ENCODE measurements at regions not wholly inside any gene's neighbourhood (a gene's known extent, or its start where the extent isn't known, plus 50 kb on each side); places are given as distances from the start of the nearest gene placed in this dataset.
"Not testable (repeated sequence)": the region's sequence is repeated elsewhere in the genome, so short reads cannot be mapped to it uniquely, and the experiment has no call there.

GRCh38 chr3:118258850-118259249 is 775.8 kb downstream of the IGSF11 start:
- not testable (repeated sequence) for H3K79me2 ChIP-seq (ENCODE audit: control insufficient read depth, insufficient read depth, low read length); H3K4me1 ChIP-seq (ENCODE audit: control insufficient read depth, low read depth, low read length); H2BK120ac ChIP-seq (ENCODE audit: low read depth, low read length); H3K4me3 ChIP-seq (ENCODE audit: low read length); H3K23ac ChIP-seq (ENCODE audit: low read length); H3K27me3 ChIP-seq (ENCODE audit: insufficient read depth, low read length, poor library complexity); H3K27ac ChIP-seq (ENCODE audit: low read depth, low read length); H4K5ac ChIP-seq (ENCODE audit: low read length); H3K9ac ChIP-seq (ENCODE audit: low read length); H2AK5ac ChIP-seq (ENCODE audit: low read length); H2BK5ac ChIP-seq (ENCODE audit: low read length); H3K36me3 ChIP-seq (ENCODE audit: control insufficient read depth, insufficient read depth, low read length); H2BK15ac ChIP-seq (replicated peaks; ENCODE audit: low read depth); H3K18ac ChIP-seq (ENCODE audit: low read length); H4K8ac ChIP-seq (ENCODE audit: low read depth, low read length); H3K4ac ChIP-seq (ENCODE audit: low read depth, low read length); H3K56ac ChIP-seq (ENCODE audit: low read length); H3K4me2 ChIP-seq (ENCODE audit: low read length); H3K79me1 ChIP-seq (ENCODE audit: low read length)
- no CpG with 5 or more reads among the region's 1 CpG for WGBS (ENCODE audit: extremely low coverage, insufficient coverage, low lambda C conversion rate)
- peak; percentile 65 for DNase-seq

GRCh38 chr3:118262800-118263402 is 771.7 kb downstream of the IGSF11 start:
- Histone ChIP-seq H2BK120ac (ENCODE audit: low read depth, low read length) (no peak overlapping the region), H2AK5ac (ENCODE audit: low read length) (no peak overlapping the region), H2BK5ac (ENCODE audit: low read length) (no peak overlapping the region), H3K4me1 (ENCODE audit: control insufficient read depth, low read depth, low read length) (no peaks in the 10 kb centered on the region), H3K23ac (ENCODE audit: low read length) (no peak overlapping the region), H3K27me3 (ENCODE audit: insufficient read depth, low read length, poor library complexity) (no peaks in the 10 kb centered on the region), H3K79me1 (ENCODE audit: low read length) (no peaks in the 10 kb centered on the region), H3K4ac (ENCODE audit: low read depth, low read length) (no peak overlapping the region), H2BK15ac (replicated peaks; ENCODE audit: low read depth) (no peak overlapping the region), H3K56ac (ENCODE audit: low read length) (no peak overlapping the region), H3K36me3 (ENCODE audit: control insufficient read depth, insufficient read depth, low read length) (no peaks in the 10 kb centered on the region), H3K9ac (ENCODE audit: low read length) (no peak overlapping the region), H3K79me2 (ENCODE audit: control insufficient read depth, insufficient read depth, low read length) (no peaks in the 10 kb centered on the region), H3K27ac (ENCODE audit: low read depth, low read length) (no peak overlapping the region), H3K18ac (ENCODE audit: low read length) (no peak overlapping the region), H3K4me3 (ENCODE audit: low read length) (no peak overlapping the region), H3K4me2 (ENCODE audit: low read length) (no peak overlapping the region), H4K8ac (ENCODE audit: low read depth, low read length) (no peak overlapping the region), H4K5ac (ENCODE audit: low read length) (no peak overlapping the region)
- WGBS (ENCODE audit: extremely low coverage, insufficient coverage, low lambda C conversion rate), result no CpG with 5 or more reads among the region's 5 CpGs
- DNase-seq, result no peak

GRCh38 chr3:118267588-118267987 is 767.1 kb downstream of the IGSF11 start:
- Histone ChIP-seq H3K27ac (ENCODE audit: low read depth, low read length) (no peak overlapping the region), H3K79me1 (ENCODE audit: low read length) (no peaks in the 10 kb centered on the region), H3K56ac (ENCODE audit: low read length) (no peak overlapping the region), H3K4me3 (ENCODE audit: low read length) (no peak overlapping the region), H3K9ac (ENCODE audit: low read length) (no peak overlapping the region), H3K36me3 (ENCODE audit: control insufficient read depth, insufficient read depth, low read length) (no peaks in the 10 kb centered on the region), H2BK15ac (replicated peaks; ENCODE audit: low read depth) (no peak overlapping the region), H2BK5ac (ENCODE audit: low read length) (no peak overlapping the region), H4K5ac (ENCODE audit: low read length) (no peak overlapping the region), H3K4me1 (ENCODE audit: control insufficient read depth, low read depth, low read length) (no peaks in the 10 kb centered on the region), H4K8ac (ENCODE audit: low read depth, low read length) (no peak overlapping the region), H3K79me2 (ENCODE audit: control insufficient read depth, insufficient read depth, low read length) (no peaks in the 10 kb centered on the region), H3K23ac (ENCODE audit: low read length) (no peak overlapping the region), H3K4ac (ENCODE audit: low read depth, low read length) (no peak overlapping the region), H3K18ac (ENCODE audit: low read length) (no peak overlapping the region), H3K27me3 (ENCODE audit: insufficient read depth, low read length, poor library complexity) (no peaks in the 10 kb centered on the region), H2BK120ac (ENCODE audit: low read depth, low read length) (no peak overlapping the region), H3K4me2 (ENCODE audit: low read length) (no peak overlapping the region), H2AK5ac (ENCODE audit: low read length) (no peak overlapping the region)
- no peak for DNase-seq
- no CpG with 5 or more reads among the region's 3 CpGs for WGBS (ENCODE audit: extremely low coverage, insufficient coverage, low lambda C conversion rate)

GRCh38 chr3:118269537-118270125 is 765.0 kb downstream of the IGSF11 start:
- H3K4me2 ChIP-seq (ENCODE audit: low read length), result no peak overlapping the region
- H3K79me1 ChIP-seq (ENCODE audit: low read length), result no peaks in the 10 kb centered on the region
- no peak overlapping the region for H3K27ac ChIP-seq (ENCODE audit: low read depth, low read length)
- H4K5ac ChIP-seq (ENCODE audit: low read length), result no peak overlapping the region
- H3K4me1 ChIP-seq (ENCODE audit: control insufficient read depth, low read depth, low read length), result no peaks in the 10 kb centered on the region
- no peak overlapping the region for H3K4me3 ChIP-seq (ENCODE audit: low read length)
- H3K9ac ChIP-seq (ENCODE audit: low read length), result no peak overlapping the region
- H2BK120ac ChIP-seq (ENCODE audit: low read depth, low read length), result no peak overlapping the region
- H2AK5ac ChIP-seq (ENCODE audit: low read length), result no peak overlapping the region
- WGBS (ENCODE audit: extremely low coverage, insufficient coverage, low lambda C conversion rate), result no CpG with 5 or more reads among the region's 38 CpGs
- H3K4ac ChIP-seq (ENCODE audit: low read depth, low read length), result no peak overlapping the region
- no peak overlapping the region for H2BK15ac ChIP-seq (replicated peaks; ENCODE audit: low read depth)
- no peak for DNase-seq
- no peaks in the 10 kb centered on the region for H3K27me3 ChIP-seq (ENCODE audit: insufficient read depth, low read length, poor library complexity)
- no peak overlapping the region for H3K18ac ChIP-seq (ENCODE audit: low read length)
- H3K23ac ChIP-seq (ENCODE audit: low read length), result no peak overlapping the region
- H2BK5ac ChIP-seq (ENCODE audit: low read length), result no peak overlapping the region
- H3K36me3 ChIP-seq (ENCODE audit: control insufficient read depth, insufficient read depth, low read length), result no peaks in the 10 kb centered on the region
- H4K8ac ChIP-seq (ENCODE audit: low read depth, low read length), result no peak overlapping the region
- no peak overlapping the region for H3K56ac ChIP-seq (ENCODE audit: low read length)
- no peaks in the 10 kb centered on the region for H3K79me2 ChIP-seq (ENCODE audit: control insufficient read depth, insufficient read depth, low read length)

GRCh38 chr3:118272991-118273390 is 761.7 kb downstream of the IGSF11 start:
- H3K23ac ChIP-seq (ENCODE audit: low read length), result no peak overlapping the region
- H3K27ac ChIP-seq (ENCODE audit: low read depth, low read length), result no peak overlapping the region
- H3K56ac ChIP-seq (ENCODE audit: low read length), result no peak overlapping the region
- no peak overlapping the region for H3K18ac ChIP-seq (ENCODE audit: low read length)
- no peaks in the 10 kb centered on the region for H3K79me2 ChIP-seq (ENCODE audit: control insufficient read depth, insufficient read depth, low read length)
- H3K4me2 ChIP-seq (ENCODE audit: low read length), result no peak overlapping the region
- H3K4me3 ChIP-seq (ENCODE audit: low read length), result no peak overlapping the region
- H4K8ac ChIP-seq (ENCODE audit: low read depth, low read length), result no peak overlapping the region
- H2BK5ac ChIP-seq (ENCODE audit: low read length), result no peak overlapping the region
- DNase-seq, result no peak
- H3K4me1 ChIP-seq (ENCODE audit: control insufficient read depth, low read depth, low read length), result no peaks in the 10 kb centered on the region
- WGBS (ENCODE audit: extremely low coverage, insufficient coverage, low lambda C conversion rate), result no CpG with 5 or more reads among the region's 2 CpGs
- no peak overlapping the region for H3K9ac ChIP-seq (ENCODE audit: low read length)
- H3K36me3 ChIP-seq (ENCODE audit: control insufficient read depth, insufficient read depth, low read length), result no peaks in the 10 kb centered on the region
- H3K27me3 ChIP-seq (ENCODE audit: insufficient read depth, low read length, poor library complexity), result no peaks in the 10 kb centered on the region
- no peak overlapping the region for H2AK5ac ChIP-seq (ENCODE audit: low read length)
- no peak overlapping the region for H4K5ac ChIP-seq (ENCODE audit: low read length)
- no peak overlapping the region for H2BK15ac ChIP-seq (replicated peaks; ENCODE audit: low read depth)
- H3K4ac ChIP-seq (ENCODE audit: low read depth, low read length), result no peak overlapping the region
- no peaks in the 10 kb centered on the region for H3K79me1 ChIP-seq (ENCODE audit: low read length)
- no peak overlapping the region for H2BK120ac ChIP-seq (ENCODE audit: low read depth, low read length)

- H2BK15ac ChIP-seq (replicated peaks; ENCODE audit: low read depth), result no peak overlapping the region
- H3K9ac ChIP-seq (ENCODE audit: low read length), result no peak overlapping the region
- H3K36me3 ChIP-seq (ENCODE audit: control insufficient read depth, insufficient read depth, low read length), result no peaks in the 10 kb centered on the region
- H2AK5ac ChIP-seq (ENCODE audit: low read length), result no peak overlapping the region
- H3K18ac ChIP-seq (ENCODE audit: low read length), result no peak overlapping the region
- H4K8ac ChIP-seq (ENCODE audit: low read depth, low read length), result no peak overlapping the region
- no peaks in the 10 kb centered on the region for H3K79me1 ChIP-seq (ENCODE audit: low read length)
- H2BK5ac ChIP-seq (ENCODE audit: low read length), result no peak overlapping the region
- no peak overlapping the region for H3K27ac ChIP-seq (ENCODE audit: low read depth, low read length)
- H3K4me3 ChIP-seq (ENCODE audit: low read length), result no peak overlapping the region
- no CpG with 5 or more reads among the region's 1 CpG for WGBS (ENCODE audit: extremely low coverage, insufficient coverage, low lambda C conversion rate)
- H3K4me1 ChIP-seq (ENCODE audit: control insufficient read depth, low read depth, low read length), result no peaks in the 10 kb centered on the region
- no peak for DNase-seq
- H3K27me3 ChIP-seq (ENCODE audit: insufficient read depth, low read length, poor library complexity), result no peaks in the 10 kb centered on the region
- H3K4me2 ChIP-seq (ENCODE audit: low read length), result no peak overlapping the region
- H3K23ac ChIP-seq (ENCODE audit: low read length), result no peak overlapping the region
- no peak overlapping the region for H3K56ac ChIP-seq (ENCODE audit: low read length)
- H3K79me2 ChIP-seq (ENCODE audit: control insufficient read depth, insufficient read depth, low read length), result no peaks in the 10 kb centered on the region
- H4K5ac ChIP-seq (ENCODE audit: low read length), result no peak overlapping the region
- no peak overlapping the region for H2BK120ac ChIP-seq (ENCODE audit: low read depth, low read length)
- H3K4ac ChIP-seq (ENCODE audit: low read depth, low read length), result no peak overlapping the region
These were observed 756.8 kb downstream of the IGSF11 start for GRCh38 chr3:118277814-118278213.

Measured in mesendoderm (in vitro differentiated cells).